Gastroesophageal sphincter (tissue), 3 donors: ENCODE measurements at regions not wholly inside any gene's neighbourhood (a gene's known extent, or its start where the extent isn't known, plus 50 kb on each side); places are given as distances from the start of the nearest gene placed in this dataset.

ENCODE experiments used
- EP300 ChIP-seq: sonication (generic); formaldehyde crosslinking; IDR thresholded peaks from one replicate; pipeline ENCODE4 v1.6.1; 2017; ENCODE audit warnings: antibody characterized with exemption, mild to moderate bottlenecking
- POLR2A ChIP-seq, 2 donors: fragments of 450-650 bp; IDR thresholded peaks; one replicate each; pipeline ENCODE4 v1.6.1; 2017; ENCODE audit warnings: antibody characterized with exemption in 2 of 2, mild to moderate bottlenecking in 2 of 2, moderate library complexity in 1 of 2
- POLR2AphosphoS5 ChIP-seq: sonication (generic); formaldehyde crosslinking; IDR thresholded peaks from one replicate; pipeline ENCODE4 v1.6.1; 2017; ENCODE audit warnings: antibody characterized with exemption
- TF ChIP-seq, protein P1 (sequence below), 4 experiments: fragments of 200-600 bp in 2 of 4; fragments of 450-650 bp in 2 of 4; sonication (generic) in 1 of 4; IDR thresholded peaks; one replicate each; pipeline ENCODE4 v1.5.1; 2017 to 2019; ENCODE audit warnings: antibody characterized with exemption in 4 of 4, mild to moderate bottlenecking in 2 of 4, moderate library complexity in 2 of 4

GRCh38 chr13:71055644-71056043 is 811.4 kb downstream of the DACH1 start:
- TF ChIP-seq, protein P1, sequence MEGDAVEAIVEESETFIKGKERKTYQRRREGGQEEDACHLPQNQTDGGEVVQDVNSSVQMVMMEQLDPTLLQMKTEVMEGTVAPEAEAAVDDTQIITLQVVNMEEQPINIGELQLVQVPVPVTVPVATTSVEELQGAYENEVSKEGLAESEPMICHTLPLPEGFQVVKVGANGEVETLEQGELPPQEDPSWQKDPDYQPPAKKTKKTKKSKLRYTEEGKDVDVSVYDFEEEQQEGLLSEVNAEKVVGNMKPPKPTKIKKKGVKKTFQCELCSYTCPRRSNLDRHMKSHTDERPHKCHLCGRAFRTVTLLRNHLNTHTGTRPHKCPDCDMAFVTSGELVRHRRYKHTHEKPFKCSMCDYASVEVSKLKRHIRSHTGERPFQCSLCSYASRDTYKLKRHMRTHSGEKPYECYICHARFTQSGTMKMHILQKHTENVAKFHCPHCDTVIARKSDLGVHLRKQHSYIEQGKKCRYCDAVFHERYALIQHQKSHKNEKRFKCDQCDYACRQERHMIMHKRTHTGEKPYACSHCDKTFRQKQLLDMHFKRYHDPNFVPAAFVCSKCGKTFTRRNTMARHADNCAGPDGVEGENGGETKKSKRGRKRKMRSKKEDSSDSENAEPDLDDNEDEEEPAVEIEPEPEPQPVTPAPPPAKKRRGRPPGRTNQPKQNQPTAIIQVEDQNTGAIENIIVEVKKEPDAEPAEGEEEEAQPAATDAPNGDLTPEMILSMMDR (IDR thresholded peaks at IDR 0.05) = no peak
- TF ChIP-seq POLR2A (IDR thresholded peaks at IDR 0.05) = no peak
- no peak for TF ChIP-seq EP300
- no peak for TF ChIP-seq POLR2AphosphoS5
